Tibial artery (tissue), 4 donors: ENCODE measurements at regions not wholly inside any gene's neighbourhood (a gene's known extent, or its start where the extent isn't known, plus 50 kb on each side); places are given as distances from the start of the nearest gene placed in this dataset.

Experiments
- DNase-seq, 2 donors: peaks; one replicate each; pipeline ENCODE4 v3.0.0-alpha.2; 2019
- H3K27ac ChIP-seq, 2 donors: fragments of 200-600 bp; sonication (generic) in 1 of 2; 1 replicate in 1 of 2; 2 replicates in 1 of 2; pipeline ENCODE4 v1.5.1; 2018 to 2019; ENCODE audit warnings: mild to moderate bottlenecking in 1 of 2
- H3K27me3 ChIP-seq, 2 donors: fragments of 200-600 bp; sonication (generic) in 1 of 2; one replicate each; pipeline versions ENCODE4 v1.5.1 to v1.6.0; 2016 to 2019
- H3K36me3 ChIP-seq, 3 donors: fragments of 200-600 bp; sonication (generic) in 2 of 3; one replicate each; pipeline ENCODE4 v1.5.1; 2016 to 2019; ENCODE audit warnings: mild to moderate bottlenecking in 2 of 3
- H3K4me1 ChIP-seq, 4 donors: fragments of 200-600 bp; sonication (generic) in 2 of 4; 1 replicate in 3 of 4; 2 replicates in 1 of 4; pipeline ENCODE4 v1.5.1; 2016 to 2019
- H3K4me3 ChIP-seq, 2 donors: fragments of 200-600 bp; sonication (generic) in 1 of 2; 1 replicate in 1 of 2; 2 replicates in 1 of 2; pipeline ENCODE4 v1.5.1; 2018 to 2019; ENCODE audit warnings: mild to moderate bottlenecking in 2 of 2
- H3K9me3 ChIP-seq, 3 donors: fragments of 200-600 bp; sonication (generic) in 1 of 3; one replicate each; pipeline ENCODE4 v1.5.1; 2016 to 2019
- intact Hi-C: fragments of 100-400 bp; cut with DNase I; formaldehyde crosslinking; loops from one replicate; pipeline ENCODE4 v1.15.0; 2023; ENCODE audit warnings: low total_unique reads
- TF ChIP-seq, protein P1 (sequence below), 2 experiments: fragments of 200-600 bp in 1 of 2; fragments of 450-650 bp in 1 of 2; IDR thresholded peaks; one replicate each; pipeline ENCODE4 v1.5.1; 2017 to 2019; ENCODE audit warnings: antibody characterized with exemption in 2 of 2, mild to moderate bottlenecking in 1 of 2, moderate library complexity in 1 of 2

DNA sequence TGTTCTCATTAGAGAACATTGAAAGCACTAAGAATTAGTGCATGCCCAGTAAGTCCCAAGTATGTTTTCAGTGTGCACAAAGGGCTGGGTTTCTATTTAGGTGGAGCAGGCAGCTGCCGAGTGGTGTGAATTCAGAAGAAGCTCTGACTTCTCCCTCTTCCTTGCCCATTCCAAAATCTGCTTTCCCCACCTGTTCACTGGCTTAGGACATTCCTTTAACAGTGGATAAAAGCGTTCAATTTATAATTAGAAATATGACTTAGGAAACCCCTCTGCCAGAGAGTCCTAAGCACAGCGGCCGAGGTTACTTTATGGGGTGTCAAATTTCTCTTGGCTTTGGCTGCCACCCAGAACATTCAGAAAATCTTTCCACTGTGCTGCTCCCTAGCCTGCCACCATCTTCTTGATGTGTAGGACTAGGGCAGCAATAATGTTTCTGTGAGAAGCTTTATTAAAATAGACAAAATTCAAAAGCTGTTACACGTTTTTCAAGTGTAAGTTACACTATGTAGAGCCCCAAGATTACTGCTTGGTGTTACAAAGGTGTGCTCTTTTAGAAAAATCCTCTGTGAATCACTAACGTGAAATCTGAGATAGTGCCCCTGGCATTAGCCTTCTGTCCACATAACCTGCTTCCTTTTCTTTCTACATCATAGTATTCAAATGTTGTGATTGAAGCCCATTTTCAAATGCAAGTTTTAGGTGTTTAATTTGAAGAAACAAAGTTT is 191.6 kb upstream of the ANKRD50 start:
- peak overlapping the region; percentile 29 to 31 for H3K4me3 ChIP-seq
- intact Hi-C loops, result no loop called here
- peak in 1 of 2 donors; percentile 26 for DNase-seq

DNA sequence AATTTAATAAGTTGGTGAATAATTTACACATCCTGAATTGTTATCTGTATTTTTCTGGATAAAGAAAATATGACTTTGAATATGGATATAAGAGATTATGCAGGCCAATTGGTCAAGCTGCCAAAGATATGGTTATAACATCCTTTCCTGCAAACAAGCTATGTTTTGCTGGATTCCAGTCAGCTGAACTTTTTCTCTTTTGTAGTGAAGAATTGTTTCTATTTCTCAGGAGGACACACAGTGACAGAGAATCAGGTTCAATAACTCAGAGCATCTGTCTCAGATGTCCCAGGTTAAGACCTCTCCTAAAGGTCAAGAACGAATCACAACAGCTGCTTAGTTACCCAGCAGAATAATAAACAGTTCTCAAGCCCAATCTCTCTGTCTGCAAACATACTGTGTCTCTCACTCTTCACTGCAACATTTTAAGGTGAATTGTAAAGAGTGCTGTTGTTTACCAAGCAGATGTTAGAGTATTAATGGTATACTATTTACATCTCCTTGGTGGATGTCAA is 189.5 kb upstream of the ANKRD50 start:
- intact Hi-C loops, result no loop called here
- no peak overlapping the region for H3K27ac ChIP-seq
- no peaks in the 10 kb centered on the region for H3K9me3 ChIP-seq
- peaks cover 0 to 12% (median 0%) of the 10 kb centered on the region in 4 donors for H3K4me1 ChIP-seq
- H3K36me3 ChIP-seq, result no peaks in the 10 kb centered on the region
- DNase-seq, result no peak
- H3K4me3 ChIP-seq, result no peak overlapping the region
- TF ChIP-seq, protein P1, sequence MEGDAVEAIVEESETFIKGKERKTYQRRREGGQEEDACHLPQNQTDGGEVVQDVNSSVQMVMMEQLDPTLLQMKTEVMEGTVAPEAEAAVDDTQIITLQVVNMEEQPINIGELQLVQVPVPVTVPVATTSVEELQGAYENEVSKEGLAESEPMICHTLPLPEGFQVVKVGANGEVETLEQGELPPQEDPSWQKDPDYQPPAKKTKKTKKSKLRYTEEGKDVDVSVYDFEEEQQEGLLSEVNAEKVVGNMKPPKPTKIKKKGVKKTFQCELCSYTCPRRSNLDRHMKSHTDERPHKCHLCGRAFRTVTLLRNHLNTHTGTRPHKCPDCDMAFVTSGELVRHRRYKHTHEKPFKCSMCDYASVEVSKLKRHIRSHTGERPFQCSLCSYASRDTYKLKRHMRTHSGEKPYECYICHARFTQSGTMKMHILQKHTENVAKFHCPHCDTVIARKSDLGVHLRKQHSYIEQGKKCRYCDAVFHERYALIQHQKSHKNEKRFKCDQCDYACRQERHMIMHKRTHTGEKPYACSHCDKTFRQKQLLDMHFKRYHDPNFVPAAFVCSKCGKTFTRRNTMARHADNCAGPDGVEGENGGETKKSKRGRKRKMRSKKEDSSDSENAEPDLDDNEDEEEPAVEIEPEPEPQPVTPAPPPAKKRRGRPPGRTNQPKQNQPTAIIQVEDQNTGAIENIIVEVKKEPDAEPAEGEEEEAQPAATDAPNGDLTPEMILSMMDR (IDR thresholded peaks at IDR 0.05), result no peak
- H3K27me3 ChIP-seq, result no peaks in the 10 kb centered on the region

More for the DNA sequence above, 191.6 kb upstream of the ANKRD50 start:
- TF ChIP-seq, protein P1 (IDR thresholded peaks at IDR 0.05), result no peak
- no peaks in the 10 kb centered on the region for H3K36me3 ChIP-seq
- peak overlapping the region; percentile 27 to 56 for H3K27ac ChIP-seq
- no peaks in the 10 kb centered on the region for H3K9me3 ChIP-seq
- peaks cover 0 to 12% (median 0%) of the 10 kb centered on the region in 4 donors for H3K4me1 ChIP-seq
- no peaks in the 10 kb centered on the region for H3K27me3 ChIP-seq

DNA sequence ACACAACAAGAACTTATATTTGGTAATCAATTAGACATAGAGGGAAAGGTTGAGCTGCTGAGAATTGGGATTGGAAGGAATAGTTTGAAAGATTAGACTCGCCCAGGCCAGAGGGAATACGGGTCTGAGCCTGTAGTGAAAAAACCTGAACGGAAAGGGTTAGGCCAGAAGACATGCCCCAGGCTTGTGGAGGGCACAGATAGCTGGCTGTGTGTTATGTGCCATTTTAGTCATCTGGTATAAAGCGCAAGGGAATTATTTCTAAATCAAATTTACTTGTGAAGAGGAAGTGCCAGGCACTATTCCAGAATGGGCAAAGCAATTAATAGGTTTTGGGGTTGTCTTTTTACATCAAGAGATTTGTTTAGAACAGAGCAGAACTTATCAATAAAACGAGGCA is 187.5 kb upstream of the ANKRD50 start:
- Histone ChIP-seq H3K36me3 (no peaks in the 10 kb centered on the region), H3K9me3 (no peaks in the 10 kb centered on the region), H3K4me3 (no peak overlapping the region), H3K4me1 (peaks cover 0 to 12% (median 0%) of the 10 kb centered on the region in 4 donors), H3K27ac (no peak overlapping the region), H3K27me3 (no peaks in the 10 kb centered on the region)
- DNase-seq, result no peak
- intact Hi-C loops, result no loop called here
- TF ChIP-seq, protein P1 (IDR thresholded peaks at IDR 0.05), result no peak

DNA sequence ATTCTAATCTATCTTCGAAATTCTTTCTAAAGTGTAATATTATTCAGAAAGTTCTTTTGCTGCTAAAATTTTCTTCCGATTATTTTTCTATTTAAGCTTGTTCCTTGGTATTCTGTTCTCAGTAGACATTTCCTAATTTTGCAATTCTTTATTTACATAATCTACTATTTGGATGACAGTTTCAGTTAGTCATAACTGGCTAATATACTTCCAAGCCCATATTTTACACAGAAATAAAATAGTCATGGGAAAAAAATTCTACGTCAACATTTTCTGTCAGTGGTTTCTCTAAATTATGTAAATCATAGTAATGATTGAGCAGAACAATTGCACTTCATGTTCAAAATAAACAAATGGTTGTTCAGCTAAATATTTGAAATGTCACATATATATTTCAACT is 178.0 kb upstream of the ANKRD50 start:
- no peaks in the 10 kb centered on the region for H3K27me3 ChIP-seq
- H3K27ac ChIP-seq, result peak overlapping the region in 1 of 2 donors; percentile 0
- TF ChIP-seq, protein P1 (IDR thresholded peaks at IDR 0.05), result no peak
- no peak for DNase-seq
- peaks cover 0 to 6% (median 0%) of the 10 kb centered on the region in 4 donors for H3K4me1 ChIP-seq
- no peaks in the 10 kb centered on the region for H3K36me3 ChIP-seq
- intact Hi-C loops, result no loop called here
- no peaks in the 10 kb centered on the region for H3K9me3 ChIP-seq
- no peak overlapping the region for H3K4me3 ChIP-seq

DNA sequence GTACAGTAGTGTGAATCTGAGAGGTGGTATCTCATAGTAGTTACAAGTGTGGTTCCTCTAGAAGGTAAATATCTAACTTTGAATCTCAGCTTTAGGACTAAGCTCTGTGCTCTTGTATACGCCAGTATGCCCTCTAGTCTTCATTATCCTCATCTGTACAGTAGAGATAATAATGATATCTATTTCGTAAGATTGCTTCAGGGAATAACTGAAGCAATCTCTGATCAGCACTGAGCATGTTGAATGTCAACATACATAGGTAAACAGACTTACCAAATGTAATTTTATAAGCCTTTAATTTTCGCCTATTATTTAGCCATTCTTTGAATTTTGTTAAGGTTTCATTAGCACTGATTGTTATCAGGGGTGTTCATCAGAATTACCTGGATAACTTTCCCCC is 175.2 kb upstream of the ANKRD50 start:
- intact Hi-C loops, result no loop called here
- Histone ChIP-seq H3K27ac (no peak overlapping the region), H3K27me3 (no peaks in the 10 kb centered on the region), H3K4me1 (peaks cover 0 to 6% (median 0%) of the 10 kb centered on the region in 4 donors), H3K36me3 (no peaks in the 10 kb centered on the region), H3K9me3 (no peaks in the 10 kb centered on the region), H3K4me3 (no peak overlapping the region)
- DNase-seq, result no peak
- TF ChIP-seq, protein P1 (IDR thresholded peaks at IDR 0.05), result no peak
